ENCODE measurements at regions not wholly inside any gene's neighbourhood (a gene's known extent, or its start where the extent isn't known, plus 50 kb on each side); places are given as distances from the start of the nearest gene placed in this dataset.
"Not testable (repeated sequence)": the region's sequence is repeated elsewhere in the genome, so short reads cannot be mapped to it uniquely, and the experiment has no call there.

GRCh38 chr3:152102410-152102809 is 166.3 kb upstream of the MBNL1 start:
- no peak for DNase-seq

- no peak for DNase-seq
Observed at GRCh38 chr3:152103257-152103656, 165.5 kb upstream of the MBNL1 start.

GRCh38 chr3:152104847-152105415 is 163.8 kb upstream of the MBNL1 start:
- no peak for DNase-seq

- no peak for DNase-seq
Observed at GRCh38 chr3:152105446-152105845, 163.3 kb upstream of the MBNL1 start.

GRCh38 chr3:152109038-152109437 is 159.7 kb upstream of the MBNL1 start:
- DNase-seq: no peak

GRCh38 chr3:152113413-152113812 is 155.3 kb upstream of the MBNL1 start:
- DNase-seq: no peak

GRCh38 chr3:152113992-152114651 is 154.6 kb upstream of the MBNL1 start:
- DNase-seq: no peak

GRCh38 chr3:152120601-152121269 is 148.0 kb upstream of the MBNL1 start:
- DNase-seq: no peak

- peak; percentile 9 for DNase-seq
Observed at GRCh38 chr3:152121270-152121636, 147.5 kb upstream of the MBNL1 start.

GRCh38 chr3:152122851-152123250 is 145.9 kb upstream of the MBNL1 start:
- DNase-seq: no peak

GRCh38 chr3:152123457-152123856 is 145.3 kb upstream of the MBNL1 start:
- peak; percentile 13 for DNase-seq

- no peak for DNase-seq
Observed at GRCh38 chr3:152126260-152126659, 142.5 kb upstream of the MBNL1 start.

- peak; percentile 84 for DNase-seq
Observed at GRCh38 chr3:152127058-152127457, 141.7 kb upstream of the MBNL1 start.

- no peak for DNase-seq
Observed at GRCh38 chr3:152128356-152128755, 140.4 kb upstream of the MBNL1 start.

GRCh38 chr3:152139651-152140050 is 129.1 kb upstream of the MBNL1 start:
- DNase-seq: no peak

- no peak for DNase-seq
Observed at GRCh38 chr3:152146461-152146860, 122.3 kb upstream of the MBNL1 start.

GRCh38 chr3:152147748-152148147 is 121.0 kb upstream of the MBNL1 start:
- no peak for DNase-seq

GRCh38 chr3:152148579-152148978 is 120.2 kb upstream of the MBNL1 start:
- DNase-seq: no peak

- DNase-seq: no peak
Observed at GRCh38 chr3:152149832-152150231, 118.9 kb upstream of the MBNL1 start.

GRCh38 chr3:152151216-152151876 is 117.4 kb upstream of the MBNL1 start:
- DNase-seq: peak; percentile 22

- not testable (repeated sequence) for DNase-seq
Observed at GRCh38 chr3:152151877-152152765, 116.6 kb upstream of the MBNL1 start.

- not testable (repeated sequence) for DNase-seq
Observed at GRCh38 chr3:152153115-152153514, 115.6 kb upstream of the MBNL1 start.

Measured in activated CD4-positive, alpha-beta T cell treated with anti-CD3 and anti-CD28 coated beads, Interleukin-2, Interleukin-6, amounts not matched to agents 100 ng/mL and 50 ng/mL, durations not matched to agents 16 hours and 8 hours (primary cell).